OCI-LY1 (cell line): ENCODE measurements at regions not wholly inside any gene's neighbourhood (a gene's known extent, or its start where the extent isn't known, plus 50 kb on each side); places are given as distances from the start of the nearest gene placed in this dataset.

ENCODE experiments used
- EZH2 ChIP-seq: fragments of 200-600 bp; sonication (generic), shearing (Covaris generic); IDR thresholded peaks from 2 replicates; pipeline ENCODE4 v1.8.0; 2017; ENCODE audit warnings: borderline replicate concordance, mixed run types, mild to moderate bottlenecking, antibody characterized with exemption, low read length, moderate library complexity, mixed read lengths
- TF ChIP-seq, protein P1 (sequence below): fragments of 200-600 bp; sonication (generic), shearing (Covaris generic); IDR thresholded peaks from 2 replicates; pipeline ENCODE4 v1.5.1; 2017; ENCODE audit warnings: mild to moderate bottlenecking, antibody characterized with exemption, low read length, moderate library complexity, mixed read lengths

DNA sequence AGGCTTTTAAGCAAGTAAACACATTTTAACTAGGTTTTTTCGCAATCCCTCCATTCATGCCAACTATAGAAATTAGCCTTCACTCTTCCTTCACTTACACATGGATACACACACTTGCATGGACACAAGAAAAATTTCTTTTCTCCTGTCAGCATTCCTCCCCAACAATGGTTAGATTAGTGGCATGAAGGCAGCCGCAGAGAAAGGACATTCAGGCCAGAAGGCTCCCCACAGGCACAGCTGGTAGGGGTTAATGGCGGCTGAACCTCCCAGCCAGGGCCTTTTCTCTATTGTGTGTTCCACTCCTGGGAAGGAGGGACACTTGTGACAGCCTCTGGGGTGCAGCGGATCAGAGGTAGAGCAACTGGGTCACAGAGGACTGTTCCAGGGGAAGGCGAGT is 255.0 kb upstream of the SP8 start:
- TF ChIP-seq, protein P1, sequence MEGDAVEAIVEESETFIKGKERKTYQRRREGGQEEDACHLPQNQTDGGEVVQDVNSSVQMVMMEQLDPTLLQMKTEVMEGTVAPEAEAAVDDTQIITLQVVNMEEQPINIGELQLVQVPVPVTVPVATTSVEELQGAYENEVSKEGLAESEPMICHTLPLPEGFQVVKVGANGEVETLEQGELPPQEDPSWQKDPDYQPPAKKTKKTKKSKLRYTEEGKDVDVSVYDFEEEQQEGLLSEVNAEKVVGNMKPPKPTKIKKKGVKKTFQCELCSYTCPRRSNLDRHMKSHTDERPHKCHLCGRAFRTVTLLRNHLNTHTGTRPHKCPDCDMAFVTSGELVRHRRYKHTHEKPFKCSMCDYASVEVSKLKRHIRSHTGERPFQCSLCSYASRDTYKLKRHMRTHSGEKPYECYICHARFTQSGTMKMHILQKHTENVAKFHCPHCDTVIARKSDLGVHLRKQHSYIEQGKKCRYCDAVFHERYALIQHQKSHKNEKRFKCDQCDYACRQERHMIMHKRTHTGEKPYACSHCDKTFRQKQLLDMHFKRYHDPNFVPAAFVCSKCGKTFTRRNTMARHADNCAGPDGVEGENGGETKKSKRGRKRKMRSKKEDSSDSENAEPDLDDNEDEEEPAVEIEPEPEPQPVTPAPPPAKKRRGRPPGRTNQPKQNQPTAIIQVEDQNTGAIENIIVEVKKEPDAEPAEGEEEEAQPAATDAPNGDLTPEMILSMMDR: no peak
- no peak for TF ChIP-seq EZH2
